HG03103 (cell line): ENCODE measurements at regions not wholly inside any gene's neighbourhood (a gene's known extent, or its start where the extent isn't known, plus 50 kb on each side); places are given as distances from the start of the nearest gene placed in this dataset.

ENCODE experiments used
- ATAC-seq: cut with Tn5 transposase; IDR thresholded peaks from one replicate; pipeline ENCODE4 v1.9.1; 2021; ENCODE audit warnings: low read depth; ENCODE audit not compliant: unreplicated experiment

- no peak for ATAC-seq
These were observed 204.1 kb upstream of the KLF12 start for GRCh38 chr13:74338341-74338740.

DNA sequence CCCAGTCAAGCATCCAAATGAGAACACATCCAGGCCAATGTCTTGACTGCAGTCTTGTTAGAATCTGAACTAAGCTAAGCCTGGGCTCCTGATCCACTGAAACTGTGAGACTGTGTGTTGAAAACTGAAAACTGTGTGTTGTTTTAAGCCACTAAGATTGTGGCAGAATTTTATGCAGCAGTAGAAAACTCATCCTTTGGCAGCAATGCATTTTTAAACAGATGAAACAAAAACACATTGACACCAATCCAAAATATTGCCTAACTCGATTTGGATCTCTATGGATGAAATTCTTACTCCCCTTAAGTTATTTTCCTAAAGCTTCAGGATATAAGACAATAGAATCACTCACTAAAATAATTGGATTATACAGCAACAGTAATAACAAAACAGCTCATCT is 202.3 kb upstream of the KLF12 start:
- ATAC-seq = no peak

- ATAC-seq = no peak
These were observed 201.2 kb upstream of the KLF12 start for GRCh38 chr13:74335370-74335769.

DNA sequence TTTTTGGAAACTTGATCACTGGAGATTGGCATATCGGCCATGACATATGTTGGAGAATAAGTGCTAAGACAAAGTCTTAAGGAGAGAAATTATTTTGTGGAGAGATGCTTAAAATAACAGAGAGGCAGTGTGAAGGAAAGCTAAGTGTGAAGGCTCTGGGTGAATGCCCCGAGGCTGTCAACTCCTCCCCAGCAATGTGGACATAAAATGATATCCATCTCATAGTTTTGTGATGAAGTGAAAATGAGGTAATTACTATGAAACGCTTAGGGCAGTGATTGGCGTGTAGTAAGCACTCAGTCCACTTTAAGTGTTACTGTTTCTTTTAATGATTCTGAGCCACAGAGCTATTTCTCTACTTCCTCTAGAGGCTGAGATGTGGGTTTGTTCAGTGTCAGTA is 195.8 kb upstream of the KLF12 start:
- ATAC-seq = no peak

GRCh38 chr13:74325106-74325505 is 190.9 kb upstream of the KLF12 start:
- ATAC-seq = no peak

DNA sequence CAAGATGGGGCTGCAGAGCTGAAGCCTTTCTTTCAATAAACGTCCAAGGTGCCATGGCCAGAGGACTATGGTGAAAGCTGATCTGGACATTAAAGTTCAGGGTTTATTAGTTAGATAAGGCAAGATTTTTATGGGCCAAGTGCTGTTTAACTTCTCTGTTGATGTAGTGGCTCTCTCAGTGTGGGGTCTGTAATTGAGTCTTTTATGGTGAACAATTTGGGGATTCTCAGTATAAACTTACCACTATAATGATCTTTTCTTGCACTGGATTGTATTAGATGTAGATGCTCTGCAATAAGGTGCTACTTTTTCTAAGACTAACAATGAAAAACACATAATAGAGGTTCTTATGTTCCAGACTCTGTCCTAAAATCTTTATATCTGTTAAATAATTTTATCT is 190.1 kb upstream of the KLF12 start:
- ATAC-seq = no peak

GRCh38 chr13:74322562-74322961 is 188.4 kb upstream of the KLF12 start:
- no peak for ATAC-seq

DNA sequence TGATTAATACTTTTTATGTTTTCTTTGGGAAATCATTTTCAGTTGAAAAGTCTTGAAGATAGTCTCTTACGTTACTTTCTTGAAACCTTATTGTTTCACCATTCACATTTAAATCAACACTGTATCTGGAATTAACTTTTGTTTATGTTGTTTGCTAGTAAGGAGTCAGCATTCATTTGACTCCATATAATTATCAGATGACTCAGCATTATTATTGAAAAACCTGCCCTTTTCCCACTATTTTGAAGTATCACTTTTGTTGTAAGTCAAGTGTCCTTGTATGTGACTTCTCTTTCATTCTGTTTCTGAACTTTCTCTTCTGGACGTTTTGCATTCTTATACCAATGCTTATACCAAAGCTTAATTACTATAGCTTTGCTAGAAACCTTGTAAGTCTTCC is 186.1 kb upstream of the KLF12 start:
- no peak for ATAC-seq

DNA sequence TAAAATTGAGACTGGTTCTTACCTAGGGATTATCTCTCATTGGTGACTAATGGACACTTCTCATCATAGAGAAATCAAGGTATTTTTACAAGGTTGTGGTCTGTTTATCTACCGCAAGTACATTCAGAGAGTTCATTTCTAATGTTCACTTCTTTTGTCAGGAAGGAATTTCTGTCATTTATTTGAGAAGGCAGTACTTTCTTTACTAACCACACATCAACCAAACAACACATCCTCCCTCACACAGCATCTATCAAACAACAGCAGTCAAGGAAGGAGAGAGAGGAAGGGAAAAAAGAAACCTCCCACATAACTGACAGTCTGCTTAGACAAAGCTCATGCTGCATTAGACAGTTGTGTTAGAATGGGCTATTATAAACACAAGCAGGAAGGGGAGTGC is 182.3 kb upstream of the KLF12 start:
- ATAC-seq = no peak

DNA sequence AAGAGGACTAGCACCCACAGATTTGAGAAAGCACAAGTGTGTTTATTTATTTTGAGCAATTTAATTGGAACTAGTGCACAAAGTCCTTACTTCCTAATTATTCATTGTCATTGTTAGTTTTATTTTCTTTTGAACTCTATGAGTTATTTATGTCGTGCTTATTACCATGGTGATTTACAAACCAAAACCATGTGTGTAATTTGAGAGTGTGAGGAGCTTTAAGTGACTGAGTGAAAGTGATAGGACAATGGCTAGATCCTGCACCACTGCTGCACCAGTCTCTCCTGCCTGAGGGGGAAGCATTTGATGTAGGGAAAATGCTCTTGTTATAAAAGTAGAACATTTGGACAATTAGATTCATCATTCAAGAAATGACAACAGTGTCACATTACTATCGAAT is 172.3 kb upstream of the KLF12 start:
- ATAC-seq = no peak

GRCh38 chr13:74305876-74306275 is 171.7 kb upstream of the KLF12 start:
- no peak for ATAC-seq

DNA sequence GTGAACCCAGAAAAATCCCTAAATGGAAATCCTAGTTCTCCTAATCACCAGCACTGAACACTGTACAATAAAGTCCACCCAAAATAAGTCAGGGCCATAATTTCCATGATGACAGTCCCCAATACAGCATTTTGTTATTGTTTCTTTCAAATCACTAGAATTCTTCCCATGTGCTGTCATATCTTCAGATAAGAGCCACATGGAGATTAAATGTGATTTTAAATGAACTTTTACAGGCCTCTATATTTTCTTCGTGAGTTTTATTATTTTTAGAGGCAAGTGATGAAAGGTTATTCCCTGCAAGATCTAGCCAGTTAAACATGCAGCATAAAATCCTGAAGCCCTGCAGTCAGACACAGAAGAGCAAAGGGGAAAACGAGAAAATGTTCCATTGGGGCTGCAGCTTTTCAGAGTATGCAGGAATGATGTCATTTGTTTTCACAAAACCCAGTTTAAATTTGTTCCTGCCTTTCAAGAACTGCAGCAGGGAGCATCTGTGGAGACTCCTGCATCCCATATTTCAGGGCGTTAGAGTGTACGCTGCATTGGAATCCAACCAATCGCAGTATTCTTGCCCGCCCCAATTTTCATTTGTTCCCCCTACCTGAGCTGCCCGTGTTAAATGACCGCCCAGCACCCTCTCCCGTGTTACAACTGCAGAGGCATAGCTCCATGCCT is 167.2 kb upstream of the KLF12 start:
- no peak for ATAC-seq

GRCh38 chr13:74300162-74300561 is 166.0 kb upstream of the KLF12 start:
- ATAC-seq = no peak

DNA sequence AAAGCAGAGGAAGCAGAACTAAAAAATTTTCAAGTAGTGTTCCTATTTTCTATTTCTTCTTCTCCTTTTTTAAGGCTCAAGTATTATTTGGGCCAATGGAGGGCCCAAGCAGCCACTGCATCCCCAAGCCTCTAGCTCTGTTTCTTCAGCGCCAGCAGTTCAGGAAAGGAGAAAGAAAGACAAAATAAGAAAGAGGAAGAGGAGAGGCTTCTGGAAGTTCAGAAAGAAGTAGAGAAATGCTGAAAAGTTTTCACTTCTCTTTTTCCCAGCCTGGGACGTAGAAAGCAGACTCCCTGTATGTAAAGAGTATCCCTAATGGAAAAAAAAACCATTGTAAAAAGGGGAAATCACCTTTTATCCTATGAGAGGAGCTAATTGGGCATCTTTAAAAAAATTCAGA is 165.5 kb upstream of the KLF12 start:
- no peak for ATAC-seq

DNA sequence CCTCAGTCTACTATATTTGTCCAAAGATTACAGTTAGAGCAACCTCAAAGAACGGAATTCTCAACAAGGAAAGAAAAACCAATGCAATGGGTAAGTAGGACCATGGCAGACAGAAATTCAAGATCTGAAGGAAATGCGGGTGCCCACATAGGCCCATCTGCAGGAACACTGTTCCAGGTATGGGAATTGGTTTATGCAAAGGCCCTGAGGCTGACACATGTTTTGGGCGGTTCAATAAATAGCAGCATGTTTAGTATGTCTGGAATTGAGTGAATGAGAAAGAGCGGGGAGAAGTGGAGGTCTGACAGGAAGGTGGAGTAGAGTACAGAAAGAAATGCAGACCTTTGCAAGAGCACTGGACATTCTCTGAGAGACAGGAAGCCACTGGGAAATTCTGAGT is 164.7 kb upstream of the KLF12 start:
- ATAC-seq = no peak

- ATAC-seq = peak; percentile 78
These were observed 155.9 kb upstream of the KLF12 start for GRCh38 chr13:74289861-74290773.

GRCh38 chr13:74289107-74289506 is 154.9 kb upstream of the KLF12 start:
- no peak for ATAC-seq

DNA sequence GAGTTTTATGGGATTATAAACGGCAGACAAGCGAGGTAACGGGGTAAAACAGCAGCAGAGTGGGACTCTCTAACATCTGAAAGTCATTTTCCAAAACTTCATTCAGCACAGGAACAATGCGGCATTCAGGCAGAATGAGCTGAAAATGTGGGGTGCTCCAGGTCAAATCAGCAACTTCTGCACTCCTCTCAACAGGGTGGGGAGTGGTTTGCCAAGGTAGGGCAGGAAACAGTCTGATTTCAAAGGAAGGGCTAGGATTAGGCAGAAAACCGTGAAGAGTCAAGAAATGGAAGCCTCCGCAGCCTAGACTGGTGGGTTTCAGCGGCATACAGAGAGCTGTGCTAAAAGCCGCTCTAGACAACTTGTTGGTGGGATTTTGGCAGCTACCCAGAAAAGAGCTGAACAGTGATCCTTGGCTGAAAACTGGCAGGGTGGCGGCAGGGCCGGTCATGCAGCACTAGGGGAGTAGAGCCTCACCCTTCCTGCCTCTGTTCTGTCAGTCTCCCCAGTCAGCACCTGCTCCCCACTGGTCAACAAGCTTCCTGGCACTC is 154.2 kb upstream of the KLF12 start:
- no peak for ATAC-seq

DNA sequence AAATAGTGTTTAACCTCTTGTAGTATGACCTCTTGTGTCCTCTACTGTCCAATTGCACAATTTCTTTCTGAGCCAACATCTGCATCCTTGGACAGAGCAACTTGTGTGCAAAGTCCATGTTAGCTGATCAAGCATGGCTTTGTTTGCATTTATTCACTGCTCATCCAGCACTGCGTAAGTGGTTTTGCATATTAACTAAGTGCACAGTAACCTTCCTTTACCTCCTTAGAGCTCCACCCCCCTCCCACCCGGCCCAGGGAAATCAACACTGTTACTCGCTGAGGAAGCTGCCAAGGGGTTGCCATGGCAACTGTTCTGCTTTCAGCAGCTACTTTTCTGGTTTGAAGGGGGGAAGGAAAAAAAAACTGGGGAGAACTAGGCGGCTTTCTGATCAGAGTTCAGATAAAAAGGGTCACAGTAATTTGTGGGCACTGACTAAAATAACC is 153.5 kb upstream of the KLF12 start:
- ATAC-seq = peak; percentile 41

- ATAC-seq = no peak
These were observed 146.7 kb upstream of the KLF12 start for GRCh38 chr13:74280795-74281490.
